Vagina (tissue), 2 donors: ENCODE measurements at regions not wholly inside any gene's neighbourhood (a gene's known extent, or its start where the extent isn't known, plus 50 kb on each side); places are given as distances from the start of the nearest gene placed in this dataset.

Experiments
- DNase-seq, 2 donors: peaks; one replicate each; pipeline ENCODE4 v3.0.0-alpha.2; 2017; ENCODE audit errors: extremely low spot score in 2 of 2
- H3K27ac ChIP-seq: fragments of 200-600 bp; sonication (generic); one replicate; pipeline ENCODE4 v1.5.1; 2019
- H3K27me3 ChIP-seq: fragments of 200-600 bp; sonication (generic); one replicate; pipeline ENCODE4 v1.5.1; 2019
- H3K36me3 ChIP-seq, 2 donors: fragments of 200-600 bp; sonication (generic); one replicate each; pipeline ENCODE4 v1.5.1; 2017 to 2019
- H3K4me1 ChIP-seq: fragments of 200-600 bp; sonication (generic); one replicate; pipeline ENCODE4 v1.5.1; 2019
- H3K4me3 ChIP-seq, 2 donors: fragments of 200-600 bp; sonication (generic); 1 replicate in 1 of 2; 2 replicates in 1 of 2; pipeline ENCODE4 v1.5.1; 2016 to 2019
- H3K9me3 ChIP-seq: fragments of 200-600 bp; sonication (generic); one replicate; pipeline ENCODE4 v1.5.1; 2019
- CTCF ChIP-seq, 3 experiments: fragments of 450-650 bp in 2 of 3; fragments of 200-600 bp in 1 of 3; sonication (generic) in 1 of 3; IDR thresholded peaks; one replicate each; pipeline ENCODE4 v1.5.1; 2017 to 2019; ENCODE audit warnings: antibody characterized with exemption in 3 of 3, mild to moderate bottlenecking in 2 of 3, moderate library complexity in 2 of 3
- POLR2A ChIP-seq, 2 donors: fragments of 450-650 bp; IDR thresholded peaks; one replicate each; pipeline ENCODE4 v1.6.1; 2017; ENCODE audit warnings: antibody characterized with exemption in 2 of 2, mild to moderate bottlenecking in 2 of 2, moderate library complexity in 2 of 2
- POLR2AphosphoS5 ChIP-seq, 2 donors: sonication (generic); formaldehyde crosslinking; IDR thresholded peaks; one replicate each; pipeline ENCODE4 v1.9.0; 2017; ENCODE audit warnings: antibody characterized with exemption in 2 of 2, mild to moderate bottlenecking in 2 of 2, low read depth in 1 of 2; ENCODE audit not compliant: insufficient read depth in 1 of 2
- intact Hi-C: fragments of 100-400 bp; cut with DNase I; formaldehyde crosslinking; loops from one replicate; pipeline ENCODE4 v1.15.1; 2023

DNA sequence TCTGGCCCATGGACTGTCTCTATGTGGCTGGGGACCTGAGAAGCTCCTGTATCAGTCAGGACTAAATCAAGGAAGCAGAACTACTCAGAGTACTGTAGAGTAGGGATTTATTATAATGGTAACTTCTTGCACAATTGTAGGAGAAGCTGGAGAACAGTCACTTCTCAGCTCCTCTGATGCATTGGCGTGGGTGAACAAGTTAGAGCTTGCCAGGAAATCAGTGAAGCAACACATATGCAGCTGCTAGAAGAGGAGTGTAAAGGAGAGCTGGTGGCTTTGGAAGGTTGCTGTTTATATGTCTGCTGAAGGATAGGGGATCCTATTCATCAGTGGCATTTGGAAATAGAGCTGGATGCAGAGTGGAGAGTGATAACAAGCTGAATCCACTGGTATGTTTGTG, 215.5 kb upstream of the CWC22 start:
- Histone ChIP-seq H3K27me3 (no peaks in the 10 kb centered on the region), H3K4me1 (peaks cover 4% of the 10 kb centered on the region), H3K27ac (no peak overlapping the region), H3K4me3 (no peak overlapping the region), H3K9me3 (no peaks in the 10 kb centered on the region), H3K36me3 (no peaks in the 10 kb centered on the region)
- peak in 1 of 2 donors; percentile 74 for TF ChIP-seq POLR2AphosphoS5 (IDR thresholded peaks at IDR 0.05; ENCODE audit: insufficient read depth in 1 of 2, low read depth in 1 of 2)
- no peak for TF ChIP-seq CTCF (IDR thresholded peaks at IDR 0.05)
- no peak for TF ChIP-seq POLR2A (IDR thresholded peaks at IDR 0.05)
- DNase-seq, result no peak
- intact Hi-C loops, result no loop called here

DNA sequence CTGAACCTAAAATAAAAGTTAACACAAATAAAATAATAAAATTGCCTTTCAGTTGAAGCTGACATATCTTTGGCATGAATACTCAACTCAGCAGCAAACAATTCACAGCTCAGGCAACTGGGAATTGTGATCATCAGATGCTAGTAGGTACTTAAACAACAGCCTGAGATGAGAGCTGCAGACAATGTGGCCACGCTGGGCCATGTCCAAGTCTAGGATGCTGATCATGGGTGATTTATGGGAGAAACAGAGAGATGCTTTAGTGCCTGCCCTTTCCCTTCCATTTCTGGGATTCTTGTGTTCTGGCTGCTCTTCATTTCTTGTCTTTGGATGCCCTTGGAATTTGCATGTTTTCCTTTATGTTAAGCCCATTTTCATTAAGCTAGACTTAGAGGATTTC, 212.4 kb upstream of the CWC22 start:
- no peaks in the 10 kb centered on the region for H3K9me3 ChIP-seq
- no peak overlapping the region for H3K4me3 ChIP-seq
- H3K36me3 ChIP-seq, result no peaks in the 10 kb centered on the region
- intact Hi-C loops, result no loop called here
- H3K27ac ChIP-seq, result no peak overlapping the region
- H3K27me3 ChIP-seq, result no peaks in the 10 kb centered on the region
- no peak for DNase-seq
- H3K4me1 ChIP-seq, result peaks cover 4% of the 10 kb centered on the region
- no peak for TF ChIP-seq POLR2A (IDR thresholded peaks at IDR 0.05)
- no peak for TF ChIP-seq CTCF (IDR thresholded peaks at IDR 0.05)
- no peak for TF ChIP-seq POLR2AphosphoS5 (IDR thresholded peaks at IDR 0.05; ENCODE audit: insufficient read depth in 1 of 2, low read depth in 1 of 2)

DNA sequence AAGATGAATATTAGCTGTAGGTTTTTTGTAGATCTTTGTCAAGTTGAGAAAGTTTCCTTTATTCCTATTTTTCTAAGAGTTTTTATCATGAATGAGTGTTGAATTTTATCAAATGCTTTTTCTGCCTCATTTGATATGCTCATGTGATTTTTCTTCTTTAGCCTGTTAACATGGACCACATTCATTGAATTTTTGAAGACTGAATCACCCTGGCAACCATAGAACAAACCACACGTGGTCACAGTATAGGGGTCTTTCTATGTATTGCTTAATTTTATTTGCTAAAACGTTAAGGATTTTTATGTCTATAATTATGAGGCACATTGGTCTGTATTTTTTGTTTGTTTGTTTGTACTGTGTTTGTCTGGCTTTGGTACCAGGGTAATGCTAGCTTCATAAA, 201.7 kb upstream of the CWC22 start:
- no peak for DNase-seq
- Histone ChIP-seq H3K36me3 (no peaks in the 10 kb centered on the region), H3K27ac (no peak overlapping the region), H3K4me1 (no peaks in the 10 kb centered on the region), H3K9me3 (no peaks in the 10 kb centered on the region), H3K4me3 (no peak overlapping the region), H3K27me3 (no peaks in the 10 kb centered on the region)
- intact Hi-C loops, result no loop called here
- TF ChIP-seq POLR2AphosphoS5 (IDR thresholded peaks at IDR 0.05; ENCODE audit: insufficient read depth in 1 of 2, low read depth in 1 of 2), result no peak
- no peak for TF ChIP-seq CTCF (IDR thresholded peaks at IDR 0.05)
- TF ChIP-seq POLR2A (IDR thresholded peaks at IDR 0.05), result no peak

GRCh38 chr2:180205621-180206235, 198.6 kb upstream of the CWC22 start:
- Histone ChIP-seq H3K9me3 (no peaks in the 10 kb centered on the region), H3K4me1 (no peaks in the 10 kb centered on the region), H3K27ac (no peak overlapping the region), H3K4me3 (no peak overlapping the region), H3K36me3 (no peaks in the 10 kb centered on the region), H3K27me3 (no peaks in the 10 kb centered on the region)
- DNase-seq, result no peak
- no peak for TF ChIP-seq POLR2A (IDR thresholded peaks at IDR 0.05)
- TF ChIP-seq CTCF (IDR thresholded peaks at IDR 0.05), result no peak
- intact Hi-C loops, result no loop called here

DNA sequence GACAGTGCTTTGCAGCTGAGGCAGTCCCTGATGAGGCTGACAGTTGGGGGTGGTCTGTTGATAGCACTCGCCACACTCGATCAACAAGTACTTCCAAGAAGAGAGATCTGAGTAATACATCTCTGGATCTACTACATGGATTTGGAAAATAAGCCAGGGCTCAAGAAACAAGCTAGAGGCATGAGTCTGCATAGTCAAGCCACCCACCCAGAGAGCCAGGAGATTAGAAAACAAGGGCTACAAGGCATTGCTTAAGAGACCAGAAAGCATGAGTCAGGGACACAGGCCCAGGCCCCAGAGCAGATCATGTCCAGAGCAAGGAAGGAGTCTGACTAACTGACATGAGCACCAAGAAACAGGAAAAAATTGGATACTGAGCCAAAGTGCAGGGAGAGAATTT, 196.9 kb upstream of the CWC22 start:
- H3K27ac ChIP-seq, result no peak overlapping the region
- no peak for TF ChIP-seq POLR2A (IDR thresholded peaks at IDR 0.05)
- no peak for TF ChIP-seq POLR2AphosphoS5 (IDR thresholded peaks at IDR 0.05; ENCODE audit: insufficient read depth in 1 of 2, low read depth in 1 of 2)
- TF ChIP-seq CTCF (IDR thresholded peaks at IDR 0.05), result no peak
- no peaks in the 10 kb centered on the region for H3K27me3 ChIP-seq
- H3K9me3 ChIP-seq, result no peaks in the 10 kb centered on the region
- DNase-seq, result no peak
- no peak overlapping the region for H3K4me3 ChIP-seq
- no peaks in the 10 kb centered on the region for H3K36me3 ChIP-seq
- intact Hi-C loops, result no loop called here
- no peaks in the 10 kb centered on the region for H3K4me1 ChIP-seq
